GM18909 (cell line): ENCODE measurements at regions not wholly inside any gene's neighbourhood (a gene's known extent, or its start where the extent isn't known, plus 50 kb on each side); places are given as distances from the start of the nearest gene placed in this dataset.

Experiments
- ATAC-seq: cut with Tn5 transposase; IDR thresholded peaks from one replicate; pipeline ENCODE4 v1.9.1; 2021; ENCODE audit warnings: mild to moderate bottlenecking; ENCODE audit not compliant: unreplicated experiment, poor library complexity

DNA sequence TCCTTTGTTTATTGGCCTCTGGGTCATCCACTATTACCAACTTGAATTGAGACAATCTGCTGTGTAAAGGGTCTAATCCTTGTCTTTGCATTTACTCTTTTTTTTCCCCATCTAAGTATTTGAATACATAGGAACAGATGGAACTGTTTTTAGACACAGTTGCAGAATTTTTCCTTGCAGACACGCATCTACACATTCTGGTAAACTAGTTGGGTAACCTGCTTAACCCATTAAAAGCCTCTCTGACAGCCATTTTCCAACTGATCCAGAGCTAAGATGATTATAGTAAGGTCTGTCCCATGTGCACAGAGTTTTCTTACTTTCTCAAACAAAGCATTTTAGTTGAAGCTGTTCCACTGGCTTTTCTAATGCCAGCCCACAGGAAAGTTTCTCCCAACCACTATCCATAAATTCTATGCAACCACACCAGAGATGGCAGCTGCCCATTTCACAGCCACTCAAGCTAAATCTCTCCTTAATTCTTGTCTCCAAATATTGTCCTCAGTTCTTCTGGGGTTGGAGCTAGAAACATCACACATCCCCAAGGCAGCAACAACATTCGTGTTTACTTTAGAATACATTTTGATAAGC, 492.1 kb downstream of the MAFB start:
- no peak for ATAC-seq

DNA sequence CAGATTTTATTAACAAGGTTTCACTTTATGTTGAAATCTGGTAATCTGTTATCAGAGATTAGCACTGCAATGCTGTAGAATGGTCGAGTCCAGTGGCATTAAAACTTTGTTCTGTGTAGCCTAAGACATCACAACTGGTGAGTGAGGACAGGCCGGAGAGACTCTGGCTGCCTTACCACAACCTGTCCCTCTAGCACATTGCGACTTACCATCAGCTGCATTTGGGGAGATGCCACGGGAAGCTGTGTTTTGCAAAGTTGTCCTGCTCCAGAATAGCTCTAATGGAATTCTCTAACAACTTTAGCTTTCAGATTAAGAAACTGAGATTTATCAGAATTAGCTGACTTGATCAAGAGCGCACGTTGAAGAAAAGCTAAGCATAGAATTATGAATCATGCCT, 493.3 kb downstream of the MAFB start:
- ATAC-seq: no peak

DNA sequence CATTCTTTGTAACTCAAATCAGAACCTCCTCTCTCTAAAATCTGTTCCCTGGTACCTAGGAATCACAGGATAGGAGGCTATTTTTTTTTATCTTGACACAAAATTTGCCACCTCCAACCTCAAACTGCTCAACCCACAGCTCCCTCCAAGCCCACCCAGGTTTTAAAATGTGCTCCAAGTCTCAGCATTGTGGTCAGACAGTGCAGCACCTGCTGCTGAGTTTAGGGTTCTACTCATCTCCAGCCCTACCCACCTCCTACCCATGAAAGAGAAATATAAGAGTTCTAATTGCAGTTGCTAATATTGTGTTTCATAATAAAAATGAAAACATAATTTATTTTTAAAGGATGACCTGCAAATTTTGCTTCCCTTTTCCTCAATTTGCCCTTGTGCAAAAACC, 496.5 kb downstream of the MAFB start:
- no peak for ATAC-seq

DNA sequence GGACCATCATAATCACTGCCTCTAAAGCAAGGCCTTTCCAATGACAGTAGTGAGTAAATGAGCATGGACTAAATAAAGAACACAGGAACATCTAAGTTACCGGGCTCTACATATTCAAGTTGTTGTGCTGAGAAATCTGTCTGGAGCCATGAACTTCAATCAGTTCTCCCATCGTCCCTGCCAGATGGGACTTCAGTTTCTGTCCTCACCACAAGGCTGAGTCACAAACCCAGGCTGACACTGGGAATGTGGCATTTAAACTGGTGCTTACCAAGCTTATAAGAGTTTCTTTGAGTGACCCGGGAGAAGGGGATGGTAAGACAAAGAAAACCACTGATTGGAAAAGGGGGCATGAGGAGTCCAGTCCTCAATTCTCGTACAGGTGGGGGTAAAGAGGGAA, 497.0 kb downstream of the MAFB start:
- no peak for ATAC-seq

- no peak for ATAC-seq
Measured at GRCh38 chr20:40191573-40191972, 497.5 kb downstream of the MAFB start.

GRCh38 chr20:40189621-40190020, 499.4 kb downstream of the MAFB start:
- no peak for ATAC-seq

- no peak for ATAC-seq
Measured at GRCh38 chr20:40188319-40188718, 500.7 kb downstream of the MAFB start.

DNA sequence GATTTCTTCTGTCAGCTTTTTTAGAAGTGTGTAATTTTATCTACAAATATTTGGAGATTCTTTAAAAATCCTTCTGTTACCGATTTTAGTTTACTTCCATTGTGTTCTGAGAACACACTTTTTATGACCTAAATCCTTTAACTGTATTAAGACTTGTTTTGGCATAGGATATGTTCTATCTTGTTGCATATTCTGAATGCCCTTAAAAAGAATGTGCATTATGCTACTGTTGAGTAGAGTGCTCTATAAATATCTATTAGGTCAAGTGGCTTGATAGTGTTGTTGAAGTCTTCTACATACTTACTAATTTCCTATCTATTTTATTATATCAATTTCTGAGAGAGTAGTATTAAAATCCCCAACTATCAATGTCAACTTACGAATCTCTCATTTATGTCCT, 502.2 kb downstream of the MAFB start:
- ATAC-seq: no peak

DNA sequence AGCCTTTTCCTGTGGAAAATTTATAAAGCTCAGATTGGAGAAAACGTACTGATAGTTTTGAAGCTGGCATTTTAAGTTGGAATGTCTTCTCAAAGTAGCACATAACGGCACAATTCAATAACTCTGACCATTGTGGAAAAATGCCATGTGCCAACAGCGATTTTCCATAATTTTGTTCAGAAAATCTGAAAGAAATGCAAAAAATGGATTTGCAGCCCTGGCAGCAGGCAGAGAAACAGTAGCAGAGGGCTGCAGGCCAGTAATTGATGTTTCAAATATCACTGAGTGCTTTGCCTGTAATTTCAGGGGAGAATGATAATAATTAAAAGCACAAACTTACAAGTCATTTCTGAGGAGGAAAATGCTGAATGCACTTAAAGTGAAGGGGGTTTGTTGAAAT, 507.4 kb downstream of the MAFB start:
- ATAC-seq: no peak

DNA sequence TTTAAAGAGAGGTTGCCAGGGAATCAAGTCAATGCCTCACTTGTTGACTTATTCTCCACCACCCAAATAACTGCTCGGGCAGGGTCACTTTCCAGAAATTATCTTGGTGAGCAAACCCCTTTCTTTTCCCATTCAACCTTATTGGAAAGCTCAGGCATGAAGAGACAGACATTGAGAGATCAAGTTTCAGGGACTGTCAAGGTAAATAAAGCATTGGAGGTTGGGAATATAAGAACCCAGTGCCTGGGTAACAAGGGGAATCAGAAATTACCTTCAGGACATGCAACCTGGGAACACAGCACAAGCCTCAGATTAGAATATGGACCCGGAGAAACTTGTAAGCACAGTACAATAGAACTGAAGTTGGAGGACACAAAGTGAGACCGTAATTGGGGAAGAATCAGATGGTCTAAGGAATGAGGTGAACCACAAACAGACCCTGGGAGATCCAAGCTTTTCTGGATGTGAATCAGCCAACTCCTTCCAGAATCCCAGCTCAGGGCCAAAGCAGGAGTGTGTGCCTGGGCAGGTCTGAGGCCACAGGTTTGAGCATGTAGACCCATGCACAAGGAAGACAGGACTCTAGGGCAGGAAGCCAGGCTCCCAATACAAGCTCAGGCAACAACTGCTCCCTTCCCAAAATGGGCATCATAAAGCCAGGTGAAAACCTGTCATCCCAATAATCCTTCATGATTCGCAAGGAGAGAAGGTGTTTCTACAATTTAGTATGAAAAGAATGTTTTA, 512.8 kb downstream of the MAFB start:
- no peak for ATAC-seq

- no peak for ATAC-seq
Measured at GRCh38 chr20:40175296-40175695, 513.7 kb downstream of the MAFB start.

- no peak for ATAC-seq
Measured at GRCh38 chr20:40173872-40174271, 515.2 kb downstream of the MAFB start.

DNA sequence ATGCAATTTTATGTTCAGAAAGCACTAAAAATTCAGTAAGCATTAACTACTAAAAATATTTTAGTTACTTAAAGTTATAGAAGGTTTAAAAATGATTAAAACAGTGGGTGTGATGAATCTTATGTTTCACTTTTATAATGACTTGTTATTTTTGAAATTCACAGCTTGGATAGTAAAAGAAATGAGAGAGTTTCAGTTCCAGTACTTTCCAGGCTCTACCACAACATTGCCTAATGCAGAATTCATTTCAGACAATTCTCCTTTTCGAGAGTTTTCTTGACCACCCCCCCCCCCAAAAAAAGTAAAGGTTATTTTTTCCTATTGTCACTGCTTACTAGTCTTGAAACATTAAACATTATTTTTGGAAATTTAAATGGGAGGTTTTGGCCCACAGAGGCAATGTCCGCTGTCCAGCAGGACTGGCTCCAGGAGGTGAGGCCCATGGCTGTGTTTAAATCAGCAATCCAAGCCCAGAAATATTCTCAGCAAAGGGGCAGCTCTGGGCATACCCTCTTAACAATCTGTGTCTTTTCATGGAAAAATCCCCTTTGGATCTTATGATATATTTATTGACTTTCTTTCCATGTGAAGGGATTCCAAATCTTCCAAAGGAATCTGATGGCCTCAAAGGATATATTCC, 519.9 kb downstream of the MAFB start:
- no peak for ATAC-seq

DNA sequence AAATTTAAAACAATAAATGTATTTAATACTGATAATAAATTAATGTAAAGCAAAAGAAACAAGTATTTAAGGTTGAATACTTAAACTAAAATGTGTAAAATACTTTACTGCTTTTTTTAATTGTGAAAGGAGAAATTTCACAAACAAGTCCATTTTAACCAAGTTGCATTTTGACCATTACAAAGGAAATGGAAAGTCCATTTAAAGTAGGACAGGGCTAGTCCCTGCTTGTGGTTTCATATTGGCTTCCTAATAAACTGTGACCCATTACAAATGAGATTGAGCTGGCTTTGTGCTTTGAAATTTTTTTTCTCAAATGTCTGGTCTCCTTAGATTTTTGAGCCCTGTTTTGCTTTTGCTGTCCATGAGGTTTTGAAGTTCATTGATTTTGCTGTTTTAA, 527.6 kb downstream of the MAFB start:
- ATAC-seq: no peak

- no peak for ATAC-seq
Measured at GRCh38 chr20:40160097-40160550, 528.9 kb downstream of the MAFB start.

DNA sequence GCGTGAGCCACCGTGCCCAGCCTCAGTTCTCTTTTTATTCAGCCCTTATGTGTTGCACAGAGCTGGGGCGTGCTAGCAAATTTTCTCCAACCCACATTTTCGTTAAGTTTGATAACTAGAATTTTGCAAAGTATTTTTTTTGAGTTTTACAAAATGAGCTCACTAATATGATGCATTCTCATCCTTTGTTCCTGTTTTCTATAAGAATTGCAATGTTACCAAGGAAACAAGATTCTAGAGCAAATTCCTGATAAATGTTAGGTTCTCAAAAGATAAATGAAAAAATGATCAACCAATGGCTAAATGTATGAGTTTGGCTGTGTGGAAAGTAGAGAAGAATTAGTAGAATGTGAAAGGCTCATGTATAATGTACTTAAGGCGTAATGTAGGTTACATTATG, 529.8 kb downstream of the MAFB start:
- ATAC-seq: no peak

- ATAC-seq: peak; percentile 97
Measured at GRCh38 chr20:40156600-40157317, 532.3 kb downstream of the MAFB start.

- no peak for ATAC-seq
Measured at GRCh38 chr20:40154514-40154913, 534.5 kb downstream of the MAFB start.

DNA sequence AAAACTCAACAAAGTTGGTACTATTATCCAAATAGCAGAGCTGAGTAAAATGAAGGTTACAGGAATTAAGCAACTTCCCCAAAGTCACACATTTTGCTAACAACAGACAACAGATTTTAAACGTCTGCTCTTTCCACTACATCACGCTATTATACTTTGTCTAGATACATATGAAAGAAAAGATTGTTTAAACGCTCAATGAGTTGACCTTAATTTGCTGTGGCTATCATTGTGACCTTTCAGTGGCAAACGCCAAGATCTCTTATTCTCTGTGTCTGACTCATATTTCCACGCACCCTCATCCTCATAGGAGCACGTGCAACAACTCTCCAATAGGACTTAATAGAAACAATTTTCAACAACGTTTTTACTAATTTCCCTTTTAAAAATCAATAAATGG, 540.1 kb downstream of the MAFB start:
- no peak for ATAC-seq

DNA sequence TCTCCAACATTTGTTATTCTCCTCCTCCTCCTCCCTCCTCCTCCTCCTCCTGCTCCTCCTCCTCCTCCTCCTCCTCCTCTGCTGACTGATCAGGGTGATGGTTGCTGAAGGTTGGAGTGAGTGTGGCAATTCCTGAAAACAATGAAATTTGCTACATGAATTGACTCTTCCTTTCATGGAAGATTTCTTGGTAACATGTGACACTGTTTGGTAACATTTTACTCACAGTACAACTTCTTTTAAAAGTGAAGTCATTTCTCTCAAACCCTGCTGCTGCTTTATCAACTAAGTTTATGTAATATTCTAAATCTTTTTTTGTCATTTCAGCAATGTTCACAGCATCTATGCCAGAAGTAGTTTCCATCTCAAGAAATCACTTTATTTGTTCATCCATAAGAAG, 543.0 kb downstream of the MAFB start:
- no peak for ATAC-seq

DNA sequence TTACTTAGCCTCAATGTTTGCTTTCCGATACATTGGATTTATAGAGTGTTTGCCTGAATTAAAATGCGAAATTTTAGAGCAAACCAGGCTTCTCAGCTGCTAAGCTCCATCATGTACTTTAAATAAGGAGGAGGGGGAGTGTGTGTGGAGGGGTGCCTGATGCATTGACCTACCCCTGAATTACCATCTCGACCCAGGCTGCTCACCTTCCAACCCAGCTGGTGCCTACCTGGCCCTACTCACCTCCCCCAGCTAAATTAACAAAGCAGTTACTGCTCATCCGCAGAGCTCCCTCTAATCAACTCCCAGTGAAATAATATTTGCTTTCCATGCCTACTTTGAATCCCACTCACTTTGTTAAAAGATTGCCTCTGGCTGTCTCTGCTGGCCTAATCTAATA, 544.5 kb downstream of the MAFB start:
- ATAC-seq: no peak
